Spleen (tissue), 11 donors: ENCODE measurements at regions not wholly inside any gene's neighbourhood (a gene's known extent, or its start where the extent isn't known, plus 50 kb on each side); places are given as distances from the start of the nearest gene placed in this dataset.

Experiments used
- DNase-seq: peaks from one replicate; pipeline ENCODE4 v3.0.0-alpha.2; 2020
- H3K27ac ChIP-seq, 8 donors: fragments of 200-600 bp; sonication (generic) in 7 of 8; 1 replicate in 4 of 8; 2 replicates in 4 of 8; pipeline versions ENCODE4 v1.5.0 to v1.8.0; 2016 to 2021; ENCODE audit warnings: inconsistent platforms in 4 of 8, mild to moderate bottlenecking in 4 of 8, moderate library complexity in 1 of 8
- H3K27me3 ChIP-seq, 7 donors: fragments of 200-600 bp; sonication (generic) in 6 of 7; replicated peaks in 1 of 7; 1 replicate in 4 of 7; 2 replicates in 3 of 7; pipeline versions ENCODE4 v1.5.0 to v1.8.0; 2016 to 2021; ENCODE audit warnings: inconsistent platforms in 3 of 7, mild to moderate bottlenecking in 1 of 7
- H3K36me3 ChIP-seq, 6 donors: fragments of 200-600 bp; sonication (generic) in 5 of 6; 1 replicate in 4 of 6; 2 replicates in 2 of 6; pipeline versions ENCODE4 v1.5.0 to v1.8.0; 2016 to 2021; ENCODE audit warnings: inconsistent platforms in 2 of 6
- H3K4me1 ChIP-seq, 6 donors: fragments of 200-600 bp; sonication (generic) in 5 of 6; 1 replicate in 3 of 6; 2 replicates in 3 of 6; pipeline versions ENCODE4 v1.5.0 to v1.8.0; 2016 to 2021; ENCODE audit warnings: inconsistent platforms in 3 of 6
- H3K4me3 ChIP-seq, 8 donors: fragments of 200-600 bp; sonication (generic) in 7 of 8; 1 replicate in 4 of 8; 2 replicates in 4 of 8; pipeline versions ENCODE4 v1.5.0 to v1.8.0; 2016 to 2021; ENCODE audit warnings: inconsistent platforms in 4 of 8, mild to moderate bottlenecking in 4 of 8, moderate library complexity in 2 of 8
- H3K9me3 ChIP-seq, 8 donors: fragments of 200-600 bp; sonication (generic) in 7 of 8; 1 replicate in 4 of 8; 2 replicates in 4 of 8; pipeline versions ENCODE4 v1.5.0 to v1.8.0; 2016 to 2021; ENCODE audit warnings: inconsistent platforms in 4 of 8
- CTCF ChIP-seq, 11 experiments: fragments of 200-600 bp in 7 of 11; fragments of 450-650 bp in 4 of 11; sonication (generic) in 4 of 11; IDR thresholded peaks in 8 of 11; conservative IDR thresholded peaks in 3 of 11; 1 replicate in 7 of 11; 2 replicates in 4 of 11; pipeline versions ENCODE4 v1.4.0 to v1.8.0; 2016 to 2021; ENCODE audit warnings: antibody characterized with exemption in 11 of 11, inconsistent platforms in 4 of 11, mild to moderate bottlenecking in 1 of 11
- POLR2A ChIP-seq, 3 donors: fragments of 450-650 bp; IDR thresholded peaks; one replicate each; pipeline ENCODE4 v1.5.1; 2017; ENCODE audit warnings: antibody characterized with exemption in 3 of 3, mild to moderate bottlenecking in 1 of 3
- POLR2AphosphoS5 ChIP-seq, 3 donors: sonication (generic); formaldehyde crosslinking; IDR thresholded peaks; one replicate each; pipeline ENCODE4 v1.5.1; 2017; ENCODE audit warnings: antibody characterized with exemption in 3 of 3
- WGBS, 5 donors: extraction: QIAGEN DNeasy Blood & Tissue Kit in 3 of 5; methylation state at CpG; one replicate each; pipeline versions ENCODE4 v1.1.5 to v1.1.7; 2013 to 2018; 5-methylcytosine and 5-hydroxymethylcytosine counted together
- intact Hi-C: fragments of 100-400 bp; cut with DNase I; formaldehyde crosslinking; loops from one replicate; pipeline ENCODE4 v1.15.0; 2023; ENCODE audit warnings: low total_unique reads
- donor health status: healthy with polysubstance abuse.
- donor health status: DM: no; HTN: no; CAD: no; lungs with moderate emphysema.
- donor health status: DM: no; HTN: no; CAD: no.
- donor health status: Bipolar disorder and iron deficiency.
- donor health status: healthy.
- donor health status: DM: no; HTN: no; CAD: no.
- donor health status: DM: yes; HTN: yes; CAD: no.

GRCh38 chr11:23205156-23205871, 345.0 kb upstream of the CCDC179 start:
- H3K36me3 ChIP-seq = no peaks in the 10 kb centered on the region
- H3K27ac ChIP-seq = no peak overlapping the region
- peaks cover 0 to 27% (median 22%) of the 10 kb centered on the region in 8 donors for H3K9me3 ChIP-seq
- no peaks in the 10 kb centered on the region for H3K27me3 ChIP-seq
- TF ChIP-seq CTCF (IDR thresholded peaks at IDR 0.05 in 8 of 11, conservative IDR thresholded peaks at IDR 0.05 in 3 of 11) (no peak), POLR2AphosphoS5 (IDR thresholded peaks at IDR 0.05) (no peak), POLR2A (IDR thresholded peaks at IDR 0.05) (no peak)
- intact Hi-C loops = no loop called here
- H3K4me3 ChIP-seq = no peak overlapping the region
- no peak for DNase-seq
- no peaks in the 10 kb centered on the region for H3K4me1 ChIP-seq

- no peaks in the 10 kb centered on the region for H3K4me1 ChIP-seq
- H3K27ac ChIP-seq = no peak overlapping the region
- no peak for DNase-seq
- H3K36me3 ChIP-seq = no peaks in the 10 kb centered on the region
- intact Hi-C loops = no loop called here
- TF ChIP-seq POLR2AphosphoS5 (IDR thresholded peaks at IDR 0.05) = no peak
- no peak for TF ChIP-seq CTCF (IDR thresholded peaks at IDR 0.05 in 8 of 11, conservative IDR thresholded peaks at IDR 0.05 in 3 of 11)
- TF ChIP-seq POLR2A (IDR thresholded peaks at IDR 0.05) = no peak
- peaks cover 0 to 23% (median 18%) of the 10 kb centered on the region in 8 donors for H3K9me3 ChIP-seq
- no peaks in the 10 kb centered on the region for H3K27me3 ChIP-seq
- H3K4me3 ChIP-seq = no peak overlapping the region
Measured at GRCh38 chr11:23206741-23207336, 346.6 kb upstream of the CCDC179 start.

GRCh38 chr11:23211221-23211620, 350.9 kb upstream of the CCDC179 start:
- TF ChIP-seq POLR2AphosphoS5 (IDR thresholded peaks at IDR 0.05) = no peak
- TF ChIP-seq POLR2A (IDR thresholded peaks at IDR 0.05) = no peak
- no peak for TF ChIP-seq CTCF (IDR thresholded peaks at IDR 0.05 in 8 of 11, conservative IDR thresholded peaks at IDR 0.05 in 3 of 11)
- no peaks in the 10 kb centered on the region for H3K27me3 ChIP-seq
- no peaks in the 10 kb centered on the region for H3K36me3 ChIP-seq
- H3K4me3 ChIP-seq = no peak overlapping the region
- peaks cover 0 to 5% (median 0%) of the 10 kb centered on the region in 8 donors for H3K9me3 ChIP-seq
- no peaks in the 10 kb centered on the region for H3K4me1 ChIP-seq
- H3K27ac ChIP-seq = no peak overlapping the region
- intact Hi-C loops = no loop called here
- no peak for DNase-seq
- 68 to 85% (median 76%) methylated on average over 3 of the region's 3 CpGs for WGBS, 5 donors

GRCh38 chr11:23212807-23213206, 352.5 kb upstream of the CCDC179 start:
- H3K4me1 ChIP-seq = no peaks in the 10 kb centered on the region
- 0 to 60% (median 44%) methylated on average over 1 of the region's 1 CpG for WGBS, 5 donors
- TF ChIP-seq CTCF (IDR thresholded peaks at IDR 0.05 in 8 of 11, conservative IDR thresholded peaks at IDR 0.05 in 3 of 11) (no peak), POLR2A (IDR thresholded peaks at IDR 0.05) (no peak)
- DNase-seq = no peak
- peaks cover 0 to 10% (median 5%) of the 10 kb centered on the region in 8 donors for H3K9me3 ChIP-seq
- no peak overlapping the region for H3K4me3 ChIP-seq
- intact Hi-C loops = no loop called here
- no peaks in the 10 kb centered on the region for H3K27me3 ChIP-seq
- no peak overlapping the region for H3K27ac ChIP-seq
- H3K36me3 ChIP-seq = no peaks in the 10 kb centered on the region
